HG02798 (cell line): ENCODE measurements at regions not wholly inside any gene's neighbourhood (a gene's known extent, or its start where the extent isn't known, plus 50 kb on each side); places are given as distances from the start of the nearest gene placed in this dataset.
"Not testable (repeated sequence)": the region's sequence is repeated elsewhere in the genome, so short reads cannot be mapped to it uniquely, and the experiment has no call there.

Source experiments
- ATAC-seq: cut with Tn5 transposase; IDR thresholded peaks from one replicate; pipeline ENCODE4 v1.9.1; 2021; ENCODE audit warnings: mild to moderate bottlenecking; ENCODE audit not compliant: unreplicated experiment, poor library complexity

GRCh38 chr3:75564427-75564826 is 99.7 kb upstream of the FRG2C start:
- ATAC-seq, result not testable (repeated sequence)

- ATAC-seq, result not testable (repeated sequence)
Measured at GRCh38 chr3:75572303-75572702, 91.8 kb upstream of the FRG2C start.

GRCh38 chr3:75579091-75579490 is 85.0 kb upstream of the FRG2C start:
- not testable (repeated sequence) for ATAC-seq

- not testable (repeated sequence) for ATAC-seq
Measured at GRCh38 chr3:75579536-75579935, 84.6 kb upstream of the FRG2C start.

GRCh38 chr3:75579981-75580782 is 83.9 kb upstream of the FRG2C start:
- not testable (repeated sequence) for ATAC-seq

- not testable (repeated sequence) for ATAC-seq
Measured at GRCh38 chr3:75582536-75582935, 81.6 kb upstream of the FRG2C start.

GRCh38 chr3:75583116-75583515 is 81.0 kb upstream of the FRG2C start:
- not testable (repeated sequence) for ATAC-seq

GRCh38 chr3:75587695-75588094 is 76.4 kb upstream of the FRG2C start:
- not testable (repeated sequence) for ATAC-seq

GRCh38 chr3:75590382-75590781 is 73.7 kb upstream of the FRG2C start:
- ATAC-seq, result not testable (repeated sequence)

GRCh38 chr3:75604286-75604934 is 59.7 kb upstream of the FRG2C start:
- ATAC-seq, result not testable (repeated sequence)

GRCh38 chr3:75607996-75608395 is 56.1 kb upstream of the FRG2C start:
- ATAC-seq, result not testable (repeated sequence)

- ATAC-seq, result not testable (repeated sequence)
Measured at GRCh38 chr3:75609598-75609997, 54.5 kb upstream of the FRG2C start.

GRCh38 chr3:75610773-75611172 is 53.4 kb upstream of the FRG2C start:
- ATAC-seq, result no peak

GRCh38 chr3:75611724-75612460 is 52.2 kb upstream of the FRG2C start:
- not testable (repeated sequence) for ATAC-seq
